Prostate gland (tissue), 2 donors: ENCODE measurements at regions not wholly inside any gene's neighbourhood (a gene's known extent, or its start where the extent isn't known, plus 50 kb on each side); places are given as distances from the start of the nearest gene placed in this dataset.

Source experiments
- POLR2A ChIP-seq: fragments of 450-650 bp; IDR thresholded peaks from one replicate; pipeline ENCODE4 v1.6.1; 2016; ENCODE audit warnings: antibody characterized with exemption, mild to moderate bottlenecking
- TF ChIP-seq, protein P1 (sequence below), 4 experiments: fragments of 200-600 bp in 2 of 4; fragments of 450-650 bp in 2 of 4; sonication (generic) in 2 of 4; IDR thresholded peaks; 1 replicate in 3 of 4; 2 replicates in 1 of 4; pipeline ENCODE4 v1.5.1; 2016 to 2019; ENCODE audit warnings: antibody characterized with exemption in 4 of 4, mild to moderate bottlenecking in 2 of 4, moderate library complexity in 2 of 4

DNA sequence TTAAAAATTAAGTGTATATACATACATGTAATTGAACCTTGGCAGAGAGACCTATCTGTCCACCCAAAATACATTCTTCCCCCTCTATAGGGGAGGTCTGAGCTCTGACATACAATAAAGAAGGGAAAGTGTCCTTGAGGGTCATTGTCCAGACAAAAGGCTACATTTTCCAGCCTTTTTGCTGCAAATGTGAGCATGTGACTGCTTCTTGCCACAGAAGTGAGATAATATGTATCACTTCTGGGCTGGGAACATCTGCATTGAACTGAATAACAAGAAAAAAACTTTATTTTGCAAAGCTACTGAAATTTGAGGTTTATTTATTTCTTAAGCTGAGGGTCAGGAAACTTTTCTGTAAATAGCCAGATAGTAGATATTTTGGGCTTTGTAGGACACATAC lies 131.3 kb downstream of the TBC1D30 start:
- TF ChIP-seq, protein P1, sequence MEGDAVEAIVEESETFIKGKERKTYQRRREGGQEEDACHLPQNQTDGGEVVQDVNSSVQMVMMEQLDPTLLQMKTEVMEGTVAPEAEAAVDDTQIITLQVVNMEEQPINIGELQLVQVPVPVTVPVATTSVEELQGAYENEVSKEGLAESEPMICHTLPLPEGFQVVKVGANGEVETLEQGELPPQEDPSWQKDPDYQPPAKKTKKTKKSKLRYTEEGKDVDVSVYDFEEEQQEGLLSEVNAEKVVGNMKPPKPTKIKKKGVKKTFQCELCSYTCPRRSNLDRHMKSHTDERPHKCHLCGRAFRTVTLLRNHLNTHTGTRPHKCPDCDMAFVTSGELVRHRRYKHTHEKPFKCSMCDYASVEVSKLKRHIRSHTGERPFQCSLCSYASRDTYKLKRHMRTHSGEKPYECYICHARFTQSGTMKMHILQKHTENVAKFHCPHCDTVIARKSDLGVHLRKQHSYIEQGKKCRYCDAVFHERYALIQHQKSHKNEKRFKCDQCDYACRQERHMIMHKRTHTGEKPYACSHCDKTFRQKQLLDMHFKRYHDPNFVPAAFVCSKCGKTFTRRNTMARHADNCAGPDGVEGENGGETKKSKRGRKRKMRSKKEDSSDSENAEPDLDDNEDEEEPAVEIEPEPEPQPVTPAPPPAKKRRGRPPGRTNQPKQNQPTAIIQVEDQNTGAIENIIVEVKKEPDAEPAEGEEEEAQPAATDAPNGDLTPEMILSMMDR (IDR thresholded peaks at IDR 0.05) = no peak
- TF ChIP-seq POLR2A = no peak
